Trophoblast cell (in vitro differentiated cells and primary cell): ENCODE measurements at regions not wholly inside any gene's neighbourhood (a gene's known extent, or its start where the extent isn't known, plus 50 kb on each side); places are given as distances from the start of the nearest gene placed in this dataset.
A peak's percentile ranks its signal among the peaks of the same experiment; 100 is the strongest.
"Not testable (repeated sequence)": the region's sequence is repeated elsewhere in the genome, so short reads cannot be mapped to it uniquely, and the experiment has no call there.

Experiments used
- DNase-seq, 2 donors: peaks; one replicate each; pipeline ENCODE4 v3.0.0-alpha.2; 2016
- H2AFZ ChIP-seq: 2 replicates; pipeline ENCODE4 v1.6.1; 2013; ENCODE audit warnings: low read length, moderate library complexity, mild to moderate bottlenecking; ENCODE audit not compliant: insufficient read depth, poor library complexity
- H2AK5ac ChIP-seq: 2 replicates; pipeline ENCODE4 v1.6.1; 2013; ENCODE audit warnings: mild to moderate bottlenecking, low read length
- H2BK120ac ChIP-seq: 2 replicates; pipeline ENCODE4 v1.6.1; 2013; ENCODE audit warnings: low read length, mild to moderate bottlenecking, moderate library complexity; ENCODE audit not compliant: insufficient read depth, poor library complexity
- H2BK12ac ChIP-seq: 2 replicates; pipeline ENCODE4 v1.6.1; 2013; ENCODE audit warnings: mild to moderate bottlenecking, low read length, moderate library complexity
- H2BK5ac ChIP-seq: 2 replicates; pipeline ENCODE4 v1.6.1; 2013; ENCODE audit warnings: low read length, low read depth, moderate library complexity, mild to moderate bottlenecking; ENCODE audit not compliant: poor library complexity
- H3K14ac ChIP-seq: 2 replicates; pipeline ENCODE4 v1.6.1; 2013; ENCODE audit warnings: mild to moderate bottlenecking, low read length
- H3K18ac ChIP-seq: 2 replicates; pipeline ENCODE4 v1.6.1; 2013; ENCODE audit warnings: mild to moderate bottlenecking, low read length
- H3K23ac ChIP-seq: 2 replicates; pipeline ENCODE4 v1.6.1; 2013; ENCODE audit warnings: low read length
- H3K27ac ChIP-seq: 2 replicates; pipeline ENCODE4 v1.5.1; 2013; ENCODE audit warnings: low read depth, mild to moderate bottlenecking, inconsistent platforms, low read length, moderate library complexity
- H3K27me3 ChIP-seq: 2 replicates; pipeline ENCODE4 v1.6.1; 2013; ENCODE audit warnings: inconsistent platforms, mild to moderate bottlenecking, low read length, moderate library complexity; ENCODE audit not compliant: insufficient read depth
- H3K36me3 ChIP-seq, 2 experiments: 1 replicate in 1 of 2; 2 replicates in 1 of 2; pipeline ENCODE4 v1.6.1; 2013; ENCODE audit warnings: low read length in 2 of 2, mild to moderate bottlenecking in 2 of 2, moderate library complexity in 1 of 2; ENCODE audit not compliant: insufficient read depth in 2 of 2, control insufficient read depth in 1 of 2
- H3K4ac ChIP-seq: 2 replicates; pipeline ENCODE4 v1.6.1; 2013; ENCODE audit warnings: low read depth, mild to moderate bottlenecking, low read length, moderate library complexity
- H3K4me1 ChIP-seq, 2 experiments: 1 replicate in 1 of 2; 2 replicates in 1 of 2; pipeline ENCODE4 v1.6.1; 2013; ENCODE audit warnings: low read length in 2 of 2, mild to moderate bottlenecking in 2 of 2, moderate library complexity in 1 of 2; ENCODE audit not compliant: insufficient read depth in 2 of 2, control insufficient read depth in 1 of 2
- H3K4me2 ChIP-seq: 2 replicates; pipeline ENCODE4 v1.6.1; 2013; ENCODE audit warnings: inconsistent platforms, mild to moderate bottlenecking, low read length, moderate library complexity
- H3K4me3 ChIP-seq: 2 replicates; pipeline ENCODE4 v1.5.1; 2013; ENCODE audit warnings: mild to moderate bottlenecking, low read depth, low read length, inconsistent platforms
- H3K79me1 ChIP-seq: one replicate; pipeline ENCODE4 v1.6.1; 2013; ENCODE audit warnings: low read length
- H3K79me2 ChIP-seq: 2 replicates; pipeline ENCODE4 v1.6.1; 2013; ENCODE audit warnings: low read length, mild to moderate bottlenecking; ENCODE audit not compliant: control insufficient read depth, insufficient read depth, poor library complexity
- H3K9ac ChIP-seq: 2 replicates; pipeline ENCODE4 v1.6.1; 2013; ENCODE audit warnings: mild to moderate bottlenecking, low read length
- H3K9me3 ChIP-seq: 2 replicates; pipeline ENCODE4 v1.6.1; 2013; ENCODE audit warnings: low read depth, mild to moderate bottlenecking, control low read depth, inconsistent platforms, low read length; ENCODE audit not compliant: insufficient read depth
- H4K12ac ChIP-seq: 2 replicates; pipeline ENCODE4 v1.6.1; 2013; ENCODE audit warnings: low read depth, mild to moderate bottlenecking, low read length, moderate library complexity
- H4K8ac ChIP-seq: 2 replicates; pipeline ENCODE4 v1.6.1; 2013; ENCODE audit warnings: low read depth, mild to moderate bottlenecking, low read length, moderate library complexity
- H4K91ac ChIP-seq: one replicate; pipeline ENCODE4 v1.6.1; 2013; ENCODE audit warnings: low read depth, mild to moderate bottlenecking, low read length, moderate library complexity
- WGBS: extraction: QIAGEN DNeasy Blood & Tissue Kit; methylation state at CpG from one replicate; pipeline ENCODE4 v1.1.7; 2013; ENCODE audit warnings: missing lambda C conversion rate; ENCODE audit not compliant: insufficient read length, insufficient coverage; ENCODE audit errors: extremely low coverage; 5-methylcytosine and 5-hydroxymethylcytosine counted together

DNA sequence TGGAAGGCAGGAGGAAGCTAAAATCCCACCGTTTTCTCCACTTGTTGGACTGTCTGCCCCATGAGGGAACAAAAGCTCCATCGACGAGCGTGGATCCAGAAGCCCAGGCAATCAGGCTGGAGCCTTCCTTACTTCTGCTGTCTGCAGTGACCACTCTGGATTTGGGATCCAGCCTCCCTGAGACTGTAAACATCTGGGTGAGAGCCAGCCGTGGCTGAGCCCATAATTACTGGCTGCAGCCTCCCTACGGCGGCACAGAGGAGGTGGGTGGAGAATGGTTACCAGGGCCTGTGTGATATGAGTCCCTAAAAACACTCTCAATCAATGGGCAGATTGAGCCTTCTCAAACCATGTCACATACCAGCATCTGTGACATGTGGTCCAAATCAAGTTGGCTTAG, 158.2 kb downstream of the FOXL1 start:
- Histone ChIP-seq H3K36me3 (no peaks in the 10 kb centered on the region), H4K91ac (no peak overlapping the region), H3K79me1 (peaks cover 11% of the 10 kb centered on the region), H3K79me2 (no peaks in the 10 kb centered on the region), H3K9ac (no peak overlapping the region), H3K4ac (no peak overlapping the region), H3K4me3 (no peak overlapping the region), H3K9me3 (peaks cover 4% of the 10 kb centered on the region), H2BK12ac (peak overlapping the region; percentile 11), H3K14ac (no peak overlapping the region), H2BK5ac (no peak overlapping the region), H2AFZ (no peak overlapping the region), H3K27ac (no peak overlapping the region), H3K23ac (no peak overlapping the region), H3K27me3 (peaks cover 16% of the 10 kb centered on the region), H2AK5ac (peak overlapping the region; percentile 28), H4K8ac (no peak overlapping the region), H4K12ac (no peak overlapping the region), H3K4me2 (no peak overlapping the region), H3K18ac (no peak overlapping the region), H3K4me1 (peaks cover 14 to 18% of the 10 kb centered on the region in 2 experiments), H2BK120ac (no peak overlapping the region)
- WGBS: no CpG with 5 or more reads among the region's 7 CpGs
- DNase-seq: no peak

DNA sequence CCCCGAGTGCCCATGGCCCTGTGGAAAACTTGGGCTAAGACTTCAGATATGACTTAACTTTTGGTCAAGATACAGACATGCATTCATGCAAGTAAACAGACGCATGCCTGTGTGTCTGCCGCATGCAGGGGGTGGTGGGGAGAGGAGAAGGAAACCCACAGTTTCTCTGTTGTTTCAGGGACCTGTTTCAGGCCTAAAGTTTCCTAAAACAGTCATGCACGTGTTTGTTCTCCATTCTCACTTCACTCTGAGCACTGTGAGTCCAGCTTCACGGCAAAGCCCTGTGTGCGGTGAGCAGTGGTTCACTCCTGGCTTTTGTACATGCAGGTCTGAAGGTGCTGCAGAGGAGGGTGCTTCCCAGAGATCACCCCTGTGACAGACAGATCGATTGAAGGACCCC, 158.7 kb downstream of the FOXL1 start:
- Histone ChIP-seq H3K36me3 (no peaks in the 10 kb centered on the region), H3K4ac (no peak overlapping the region), H4K12ac (no peak overlapping the region), H3K79me1 (peaks cover 11% of the 10 kb centered on the region), H3K27ac (no peak overlapping the region), H3K27me3 (peaks cover 16% of the 10 kb centered on the region), H2BK120ac (no peak overlapping the region), H3K9ac (no peak overlapping the region), H2BK12ac (no peak overlapping the region), H2AFZ (no peak overlapping the region), H4K91ac (no peak overlapping the region), H3K9me3 (peaks cover 4% of the 10 kb centered on the region), H3K23ac (no peak overlapping the region), H3K4me2 (no peak overlapping the region), H3K14ac (no peak overlapping the region), H3K79me2 (no peaks in the 10 kb centered on the region), H4K8ac (no peak overlapping the region), H3K18ac (no peak overlapping the region), H3K4me3 (no peak overlapping the region), H3K4me1 (peaks cover 18% of the 10 kb centered on the region in 2 experiments), H2AK5ac (no peak overlapping the region), H2BK5ac (no peak overlapping the region)
- no CpG with 5 or more reads among the region's 7 CpGs for WGBS
- no peak for DNase-seq

DNA sequence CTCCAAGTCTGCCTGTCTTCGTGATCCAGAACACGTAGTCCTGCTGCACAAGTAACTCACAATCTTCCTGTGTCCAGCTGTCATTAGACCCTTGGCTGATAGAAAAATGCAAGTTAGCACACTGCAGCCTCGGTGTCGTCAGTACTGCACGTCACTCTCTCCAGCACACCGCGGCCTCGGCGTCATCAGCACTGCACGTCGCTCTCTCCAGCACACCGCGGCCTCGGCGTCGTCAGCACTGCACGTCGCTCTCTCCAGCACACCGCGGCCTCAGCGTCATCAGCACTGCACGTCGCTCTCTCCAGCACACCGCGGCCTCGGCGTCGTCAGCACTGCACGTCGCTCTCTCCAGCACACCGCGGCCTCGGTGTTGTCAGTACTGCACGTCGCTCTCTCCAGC, 160.0 kb downstream of the FOXL1 start:
- not testable (repeated sequence) for H3K14ac ChIP-seq, H2BK5ac ChIP-seq, H2AFZ ChIP-seq, H3K79me2 ChIP-seq, H2BK120ac ChIP-seq, H3K9ac ChIP-seq, H3K23ac ChIP-seq, H3K36me3 ChIP-seq, H3K4me3 ChIP-seq, H4K12ac ChIP-seq, H3K27ac ChIP-seq, H4K8ac ChIP-seq, H3K18ac ChIP-seq, H4K91ac ChIP-seq, H3K27me3 ChIP-seq, H3K4ac ChIP-seq, H3K4me2 ChIP-seq, H2BK12ac ChIP-seq, H3K9me3 ChIP-seq, DNase-seq, H2AK5ac ChIP-seq
- H3K79me1 ChIP-seq: peaks cover 11% of the 10 kb centered on the region
- H3K4me1 ChIP-seq: peaks cover 16 to 18% of the 10 kb centered on the region in 2 experiments
- no CpG with 5 or more reads among the region's 35 CpGs for WGBS

DNA sequence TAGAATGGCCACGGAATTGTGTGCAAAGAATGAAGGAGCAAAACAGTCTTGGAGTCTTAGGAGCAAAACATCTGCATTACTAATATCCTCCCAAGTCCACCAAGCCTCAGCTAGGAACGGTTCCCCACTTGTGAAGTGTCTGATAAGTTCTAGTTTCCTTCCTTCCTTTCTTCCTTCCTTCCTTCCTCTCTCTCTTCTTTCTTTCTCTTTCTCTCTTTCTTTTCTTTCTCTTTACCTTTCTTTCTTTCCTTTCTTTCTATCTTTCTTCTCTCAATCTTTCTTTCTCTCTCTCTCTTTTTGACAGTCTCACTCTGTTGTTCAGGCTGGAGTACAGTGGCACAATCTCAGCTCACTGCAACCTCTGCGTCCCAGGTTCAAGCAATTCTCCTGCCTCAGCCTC, 160.8 kb downstream of the FOXL1 start:
- no peak overlapping the region for H3K4me2 ChIP-seq
- H3K9ac ChIP-seq: no peak overlapping the region
- no peaks in the 10 kb centered on the region for H3K79me2 ChIP-seq
- no peak overlapping the region for H2BK5ac ChIP-seq
- H2BK120ac ChIP-seq: no peak overlapping the region
- no peak overlapping the region for H2AFZ ChIP-seq
- no peak overlapping the region for H4K8ac ChIP-seq
- no peak overlapping the region for H3K4me3 ChIP-seq
- H3K27ac ChIP-seq: no peak overlapping the region
- no peak overlapping the region for H4K12ac ChIP-seq
- DNase-seq: no peak
- WGBS: no CpG with 5 or more reads among the region's 3 CpGs
- H4K91ac ChIP-seq: no peak overlapping the region
- H3K27me3 ChIP-seq: no peaks in the 10 kb centered on the region
- H2AK5ac ChIP-seq: no peak overlapping the region
- H3K18ac ChIP-seq: no peak overlapping the region
- no peaks in the 10 kb centered on the region for H3K36me3 ChIP-seq
- H3K4ac ChIP-seq: no peak overlapping the region
- H2BK12ac ChIP-seq: no peak overlapping the region
- no peak overlapping the region for H3K14ac ChIP-seq
- peaks cover 11% of the 10 kb centered on the region for H3K79me1 ChIP-seq
- no peak overlapping the region for H3K23ac ChIP-seq
- H3K4me1 ChIP-seq: peaks cover 13 to 16% of the 10 kb centered on the region in 2 experiments
- peaks cover 4% of the 10 kb centered on the region for H3K9me3 ChIP-seq
